Chondrocyte (in vitro differentiated cells): ENCODE measurements at regions not wholly inside any gene's neighbourhood (a gene's known extent, or its start where the extent isn't known, plus 50 kb on each side); places are given as distances from the start of the nearest gene placed in this dataset.

Source experiments
- DNase-seq: peaks from one replicate; pipeline ENCODE4 v3.0.0; 2021; ENCODE audit warnings: mixed read lengths, low spot score
- H3K27ac Mint-ChIP-seq: one replicate; pipeline ENCODE4 v1.8.0; 2021; ENCODE audit warnings: mild to moderate bottlenecking, moderate library complexity, mixed read lengths; ENCODE audit not compliant: unreplicated experiment
- H3K27me3 Mint-ChIP-seq: 2 replicates; pipeline ENCODE4 v1.8.0; 2021; ENCODE audit warnings: low read depth, mixed read lengths
- H3K36me3 Mint-ChIP-seq: 2 replicates; pipeline ENCODE4 v1.8.0; 2021; ENCODE audit warnings: low read depth, mixed read lengths
- H3K4me1 Mint-ChIP-seq: 2 replicates; pipeline ENCODE4 v1.8.0; 2021; ENCODE audit warnings: low read depth, mild to moderate bottlenecking, mixed read lengths
- H3K4me3 Mint-ChIP-seq: one replicate; pipeline ENCODE4 v1.8.0; 2021; ENCODE audit warnings: mild to moderate bottlenecking, moderate library complexity, mixed read lengths; ENCODE audit not compliant: unreplicated experiment
- H3K9me3 Mint-ChIP-seq: 2 replicates; pipeline ENCODE4 v1.8.0; 2021; ENCODE audit warnings: low read depth, mixed read lengths
- CTCF ChIP-seq: fragments of 200-600 bp; sonication (generic); IDR thresholded peaks from 2 replicates; pipeline ENCODE4 v1.5.0; 2021; ENCODE audit warnings: antibody characterized with exemption, mild to moderate bottlenecking, moderate library complexity

GRCh38 chr7:13288516-13288915 lies 601.1 kb downstream of the ARL4A start:
- H3K9me3 Mint-ChIP-seq, result no peaks in the 10 kb centered on the region
- H3K27ac Mint-ChIP-seq, result no peak overlapping the region
- peaks cover 5% of the 10 kb centered on the region for H3K4me1 Mint-ChIP-seq
- no peaks in the 10 kb centered on the region for H3K27me3 Mint-ChIP-seq
- H3K4me3 Mint-ChIP-seq, result no peak overlapping the region
- TF ChIP-seq CTCF, result no peak
- no peak for DNase-seq
- H3K36me3 Mint-ChIP-seq, result no peaks in the 10 kb centered on the region

- peaks cover 10% of the 10 kb centered on the region for H3K4me1 Mint-ChIP-seq
- DNase-seq, result no peak
- no peak for TF ChIP-seq CTCF
- H3K27ac Mint-ChIP-seq, result no peak overlapping the region
- H3K4me3 Mint-ChIP-seq, result no peak overlapping the region
- no peaks in the 10 kb centered on the region for H3K36me3 Mint-ChIP-seq
- H3K9me3 Mint-ChIP-seq, result no peaks in the 10 kb centered on the region
- H3K27me3 Mint-ChIP-seq, result no peaks in the 10 kb centered on the region
These were observed 603.5 kb downstream of the ARL4A start for GRCh38 chr7:13290975-13291374.

GRCh38 chr7:13293264-13294002 lies 606.0 kb downstream of the ARL4A start:
- no peak for DNase-seq
- H3K36me3 Mint-ChIP-seq, result no peaks in the 10 kb centered on the region
- peaks cover 10% of the 10 kb centered on the region for H3K4me1 Mint-ChIP-seq
- no peak overlapping the region for H3K27ac Mint-ChIP-seq
- TF ChIP-seq CTCF, result no peak
- no peak overlapping the region for H3K4me3 Mint-ChIP-seq
- H3K27me3 Mint-ChIP-seq, result no peaks in the 10 kb centered on the region
- H3K9me3 Mint-ChIP-seq, result no peaks in the 10 kb centered on the region

GRCh38 chr7:13307040-13307439 lies 619.6 kb downstream of the ARL4A start:
- DNase-seq, result no peak
- Mint-ChIP-seq H3K27me3 (no peaks in the 10 kb centered on the region), H3K4me3 (no peak overlapping the region), H3K9me3 (peaks cover 12% of the 10 kb centered on the region), H3K36me3 (no peaks in the 10 kb centered on the region), H3K4me1 (no peaks in the 10 kb centered on the region), H3K27ac (no peak overlapping the region)
- no peak for TF ChIP-seq CTCF

- Mint-ChIP-seq H3K4me1 (no peaks in the 10 kb centered on the region), H3K36me3 (peaks cover 1% of the 10 kb centered on the region), H3K27me3 (no peaks in the 10 kb centered on the region), H3K4me3 (no peak overlapping the region), H3K9me3 (peaks cover 19% of the 10 kb centered on the region), H3K27ac (no peak overlapping the region)
- no peak for TF ChIP-seq CTCF
- no peak for DNase-seq
These were observed 621.0 kb downstream of the ARL4A start for GRCh38 chr7:13308423-13308822.
